Fibroblast of skin of right biceps (primary cell): ENCODE measurements at regions not wholly inside any gene's neighbourhood (a gene's known extent, or its start where the extent isn't known, plus 50 kb on each side); places are given as distances from the start of the nearest gene placed in this dataset.
"Not testable (repeated sequence)": the region's sequence is repeated elsewhere in the genome, so short reads cannot be mapped to it uniquely, and the experiment has no call there.

ENCODE experiments used
- DNase-seq: peaks from one replicate; pipeline ENCODE4 v3.0.0-alpha.2; 2013

DNA sequence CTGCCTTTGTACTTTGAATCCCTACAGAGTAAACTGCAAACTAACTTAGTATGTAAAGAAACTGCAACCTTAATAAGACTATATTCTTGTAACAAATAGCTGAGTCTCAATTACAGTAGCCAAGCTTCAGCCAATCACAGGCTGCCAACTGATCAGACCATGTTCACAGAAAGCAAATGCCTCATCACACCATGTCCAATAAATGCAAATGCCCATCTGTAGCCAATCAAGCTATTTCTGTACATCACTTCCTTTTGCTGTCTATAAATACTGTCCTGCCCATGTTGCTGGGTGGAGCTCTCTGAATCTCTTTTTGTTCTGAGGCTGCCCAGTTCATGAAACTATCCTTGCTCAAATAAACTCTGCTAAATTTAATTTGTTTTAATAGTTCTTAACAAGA, 531.7 kb upstream of the TOM1L1 start:
- DNase-seq: no peak

DNA sequence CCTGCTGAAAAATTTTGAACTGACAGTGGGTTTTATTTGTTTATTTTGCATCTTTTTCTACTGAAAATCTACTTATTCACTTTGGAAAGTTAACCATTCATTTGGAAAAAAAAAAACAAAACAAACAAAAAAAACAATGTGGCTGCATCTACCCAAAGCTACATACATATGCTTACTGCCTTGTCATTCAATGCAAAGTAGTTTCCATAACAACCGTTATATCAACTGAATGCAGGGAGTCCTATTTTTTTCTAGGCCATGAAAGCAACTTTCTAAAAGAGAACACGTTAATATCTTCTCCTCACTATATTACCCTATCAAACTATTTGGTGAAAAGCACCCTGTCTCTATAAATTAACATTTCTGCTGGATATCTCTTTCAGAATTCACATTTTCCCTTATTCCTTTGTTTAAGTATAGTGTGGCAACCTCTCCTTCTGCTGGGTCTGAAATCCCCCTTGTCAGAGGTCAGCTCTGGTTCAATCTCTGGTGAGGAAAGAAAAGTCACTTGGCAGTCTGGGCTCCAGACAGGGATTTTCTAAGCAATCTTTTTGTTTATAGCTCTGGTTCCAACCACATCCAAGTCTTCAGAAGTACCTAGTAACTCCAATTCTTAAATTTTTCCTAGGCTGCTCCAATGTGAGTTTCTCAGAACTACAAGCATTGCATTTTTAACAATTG, 528.4 kb upstream of the TOM1L1 start:
- no peak for DNase-seq

DNA sequence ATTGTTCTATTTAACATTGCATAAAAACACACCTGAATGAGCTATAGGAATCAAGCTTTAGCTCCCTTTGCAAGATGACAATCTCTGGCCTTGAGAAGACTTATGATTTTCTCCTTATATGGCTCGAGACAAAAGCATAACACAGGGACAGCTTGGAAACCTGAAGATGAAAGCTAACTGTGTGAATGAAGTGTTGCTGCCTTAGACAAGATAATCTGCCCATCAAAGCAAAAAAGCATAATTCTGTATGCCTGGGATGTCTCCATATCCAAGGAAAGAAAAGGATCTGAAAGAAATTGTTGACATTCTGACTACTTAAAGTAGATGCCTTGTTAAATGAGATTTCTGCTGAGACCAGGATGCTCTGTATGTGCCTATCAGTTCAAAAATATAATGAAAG, 526.7 kb upstream of the TOM1L1 start:
- no peak for DNase-seq

DNA sequence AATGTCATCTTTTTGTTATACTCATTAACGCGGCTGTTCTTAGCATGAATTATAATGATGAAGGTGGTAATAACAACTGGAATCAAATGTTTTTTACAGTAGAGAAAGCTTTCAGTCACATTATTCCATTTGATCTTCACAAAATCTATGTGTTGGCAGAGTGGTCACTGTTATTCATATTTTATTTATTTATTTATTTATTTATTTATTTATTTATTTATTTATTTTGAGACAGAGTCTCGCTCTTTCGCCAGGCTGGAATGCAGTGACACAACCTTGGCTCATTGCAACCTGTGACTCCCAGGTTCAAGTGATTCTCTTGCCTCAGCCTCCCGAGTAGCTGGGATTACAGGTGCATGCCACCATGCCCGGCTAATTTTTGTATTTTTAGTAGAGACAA, 524.2 kb upstream of the TOM1L1 start:
- not testable (repeated sequence) for DNase-seq

DNA sequence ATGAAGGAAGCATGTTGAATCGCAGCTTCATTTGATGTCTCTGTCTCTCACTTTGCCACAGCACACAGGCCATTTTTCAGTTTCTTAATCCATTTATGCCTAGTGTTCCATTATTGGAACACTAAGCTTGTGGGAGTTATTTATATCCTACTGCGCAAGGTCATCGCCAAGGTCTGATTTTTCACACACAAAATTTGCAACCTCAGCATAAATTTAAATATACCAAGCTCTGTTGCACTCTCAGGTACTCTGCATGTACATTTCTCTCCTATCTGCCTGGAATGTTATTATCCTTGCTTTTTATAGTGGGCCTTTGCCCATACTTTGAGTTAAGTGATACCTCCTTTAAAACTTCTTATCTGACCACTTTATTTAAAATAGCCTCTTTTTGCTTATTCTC, 519.2 kb upstream of the TOM1L1 start:
- no peak for DNase-seq

DNA sequence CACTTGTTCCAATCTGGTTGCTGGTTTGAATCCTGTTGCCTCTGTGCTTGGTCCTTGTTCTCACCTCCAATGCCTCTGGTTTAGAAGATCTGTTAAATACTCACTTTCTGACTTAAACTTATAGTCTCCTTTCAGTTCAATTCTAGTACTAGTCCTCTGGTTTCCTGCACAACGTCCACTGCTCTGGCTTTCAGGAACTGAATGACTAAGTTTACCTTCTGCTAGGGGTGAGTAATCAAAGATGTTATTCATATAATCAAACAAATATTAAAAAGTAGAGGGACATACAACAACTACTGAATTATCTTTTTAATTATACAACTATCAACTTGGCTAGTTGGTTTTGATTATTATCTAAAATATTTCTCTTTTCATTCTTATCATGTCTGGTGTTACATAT, 496.4 kb upstream of the TOM1L1 start:
- no peak for DNase-seq

DNA sequence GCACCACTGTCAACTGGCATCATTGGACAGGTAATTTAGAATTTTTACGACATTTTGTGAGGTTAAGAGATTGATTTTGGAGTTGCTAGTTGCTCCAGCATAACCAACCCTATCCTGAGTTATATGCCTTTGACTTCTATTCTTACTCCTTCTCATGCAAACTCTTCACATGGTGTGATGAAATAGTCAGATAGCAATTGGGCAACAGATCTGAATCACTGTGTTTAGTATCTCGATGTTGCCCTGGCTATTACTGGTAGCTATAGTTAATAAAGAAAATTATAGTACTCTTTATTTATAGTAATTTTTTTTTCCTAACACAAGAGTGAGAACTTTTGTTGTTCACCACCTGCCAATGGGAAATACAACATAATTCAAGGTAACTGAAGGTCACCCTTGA, 494.8 kb upstream of the TOM1L1 start:
- DNase-seq: no peak

DNA sequence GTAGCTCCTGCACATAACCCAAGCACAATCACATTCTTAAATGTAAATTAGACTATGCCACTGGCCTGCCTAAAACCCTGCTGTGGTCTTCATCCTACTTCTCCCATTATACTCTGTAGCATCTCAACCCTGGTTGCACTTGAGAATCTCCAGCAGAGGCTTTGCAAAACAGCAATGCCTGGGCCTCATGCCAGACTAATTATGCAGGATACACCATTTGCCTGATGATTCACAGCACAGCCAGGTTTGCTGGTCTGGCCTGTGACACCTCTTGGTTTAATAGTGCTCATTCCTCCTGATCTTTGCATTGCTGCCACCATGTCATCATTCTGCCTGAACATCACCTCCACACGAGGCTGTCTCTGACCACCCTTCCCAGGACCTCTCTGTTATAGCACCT, 491.9 kb upstream of the TOM1L1 start:
- no peak for DNase-seq

DNA sequence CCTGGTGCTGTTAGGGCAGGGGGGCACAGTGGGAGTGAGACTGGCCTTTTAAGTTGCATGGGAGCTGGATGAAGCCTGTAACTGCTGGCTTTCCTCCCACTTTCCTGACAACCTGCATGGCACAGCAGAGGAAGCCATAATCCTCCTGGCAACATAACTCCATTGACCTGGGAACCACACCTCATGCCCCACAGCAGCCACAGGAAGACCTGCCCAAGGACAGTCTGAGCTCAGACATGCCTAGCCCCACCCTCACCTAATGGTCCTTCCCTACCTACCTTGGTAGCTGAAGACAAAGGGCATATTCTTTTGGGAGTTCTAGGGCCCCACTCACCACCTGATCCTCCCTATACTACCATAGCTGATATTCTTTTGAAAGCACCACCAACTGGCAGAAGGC, 482.2 kb upstream of the TOM1L1 start:
- DNase-seq: no peak

DNA sequence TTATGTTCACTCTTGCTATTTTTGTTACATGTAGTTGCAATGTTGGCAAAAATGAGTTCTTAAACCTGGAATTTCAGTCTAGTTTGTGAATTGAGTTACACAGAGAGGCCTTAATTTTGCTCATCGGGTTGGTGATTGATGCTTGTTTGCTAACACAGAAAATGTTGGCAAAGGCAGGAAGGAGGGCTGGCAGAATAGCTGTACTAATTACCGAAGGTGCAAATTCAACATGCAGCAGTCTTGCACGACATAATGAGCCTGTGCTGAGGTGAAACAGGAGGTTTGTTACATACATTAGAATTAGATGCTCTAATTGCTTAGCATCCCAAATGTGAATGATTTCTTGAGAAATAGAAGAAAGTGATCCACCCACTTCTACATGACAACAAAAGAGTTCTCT, 475.0 kb upstream of the TOM1L1 start:
- no peak for DNase-seq

DNA sequence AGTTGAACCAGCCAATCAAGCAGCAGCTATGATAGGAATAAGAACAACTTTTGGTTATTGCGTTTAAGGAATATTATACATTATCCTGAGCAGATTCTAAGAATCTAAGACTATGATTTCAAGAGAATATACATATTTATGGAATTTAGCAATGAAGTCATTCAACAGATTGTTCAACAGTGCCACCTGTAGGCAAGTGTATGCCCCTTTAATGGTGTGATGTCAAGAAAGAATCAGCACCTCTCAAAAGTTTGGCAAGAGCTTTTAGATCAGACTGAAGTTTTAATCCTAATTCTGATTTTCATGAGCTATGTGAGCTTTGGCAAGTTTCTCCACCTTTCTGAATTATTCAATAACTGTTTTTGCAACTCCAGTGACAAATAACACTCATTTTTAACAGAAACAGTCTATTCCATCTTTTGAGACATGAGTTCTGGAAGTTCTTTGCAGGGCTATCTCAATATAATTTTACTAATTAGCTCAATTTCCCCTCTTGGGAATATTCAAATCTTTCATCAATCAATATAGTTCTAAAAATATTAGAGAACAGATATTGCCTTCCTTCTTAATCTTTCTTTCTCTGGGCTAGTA, 474.3 kb upstream of the TOM1L1 start:
- peak; percentile 4 for DNase-seq

DNA sequence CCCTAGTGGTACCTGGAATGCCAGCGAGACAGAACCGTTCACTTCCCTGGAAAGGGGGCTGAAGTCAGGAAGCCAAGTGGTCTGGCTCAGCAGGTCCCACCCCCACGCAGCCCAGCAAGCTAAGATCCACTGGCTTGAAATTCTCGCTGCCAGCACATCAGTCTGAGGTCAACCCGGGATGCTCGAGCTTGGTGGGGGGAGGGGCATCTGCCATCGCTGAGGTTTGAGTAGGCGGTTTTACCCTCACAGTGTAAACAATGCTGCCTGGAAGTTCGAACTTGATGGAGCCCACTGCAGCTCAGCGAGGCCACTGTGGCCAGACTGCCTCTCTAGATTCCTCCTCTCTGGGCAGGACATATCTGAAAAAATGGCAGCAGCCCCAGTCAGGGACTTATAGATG, 464.7 kb upstream of the TOM1L1 start:
- no peak for DNase-seq

DNA sequence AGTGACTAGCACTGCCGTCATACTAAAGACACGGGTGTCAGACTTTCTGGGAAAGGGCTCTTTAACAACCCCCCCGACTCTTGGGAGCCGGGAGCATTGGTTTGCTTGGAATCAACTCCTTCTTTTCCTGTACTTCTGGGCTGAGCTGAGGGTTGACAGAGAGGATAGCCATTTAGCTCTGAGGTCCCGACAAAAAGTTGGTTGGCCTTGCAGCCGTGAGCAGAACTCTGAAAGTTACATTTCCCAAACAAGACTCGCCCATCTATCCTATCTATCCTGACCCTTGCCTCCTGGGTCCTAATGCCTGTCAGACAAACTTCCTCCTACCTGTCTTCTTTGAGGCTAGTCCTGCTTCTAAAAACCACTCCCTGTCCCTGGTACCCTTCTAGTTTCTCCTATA, 460.8 kb upstream of the TOM1L1 start:
- DNase-seq: no peak

DNA sequence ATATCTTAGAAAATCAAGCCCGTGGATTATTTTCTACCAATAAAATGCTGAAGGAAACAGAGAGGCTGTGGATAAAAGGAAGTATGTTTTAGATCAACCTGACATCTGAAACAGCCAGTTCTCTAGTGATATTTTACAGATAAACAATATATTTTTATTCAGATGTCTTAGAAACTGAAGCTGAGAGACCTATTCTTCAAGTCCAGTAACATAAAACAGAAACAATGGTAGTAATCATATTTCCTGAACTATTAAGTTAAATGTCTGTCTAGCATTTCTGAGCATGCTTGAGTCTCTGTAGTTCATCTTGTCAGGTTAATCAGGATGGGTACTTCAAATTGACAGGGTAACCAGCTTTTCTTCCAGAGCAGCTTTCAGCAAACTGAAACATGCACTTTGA, 449.6 kb upstream of the TOM1L1 start:
- no peak for DNase-seq

DNA sequence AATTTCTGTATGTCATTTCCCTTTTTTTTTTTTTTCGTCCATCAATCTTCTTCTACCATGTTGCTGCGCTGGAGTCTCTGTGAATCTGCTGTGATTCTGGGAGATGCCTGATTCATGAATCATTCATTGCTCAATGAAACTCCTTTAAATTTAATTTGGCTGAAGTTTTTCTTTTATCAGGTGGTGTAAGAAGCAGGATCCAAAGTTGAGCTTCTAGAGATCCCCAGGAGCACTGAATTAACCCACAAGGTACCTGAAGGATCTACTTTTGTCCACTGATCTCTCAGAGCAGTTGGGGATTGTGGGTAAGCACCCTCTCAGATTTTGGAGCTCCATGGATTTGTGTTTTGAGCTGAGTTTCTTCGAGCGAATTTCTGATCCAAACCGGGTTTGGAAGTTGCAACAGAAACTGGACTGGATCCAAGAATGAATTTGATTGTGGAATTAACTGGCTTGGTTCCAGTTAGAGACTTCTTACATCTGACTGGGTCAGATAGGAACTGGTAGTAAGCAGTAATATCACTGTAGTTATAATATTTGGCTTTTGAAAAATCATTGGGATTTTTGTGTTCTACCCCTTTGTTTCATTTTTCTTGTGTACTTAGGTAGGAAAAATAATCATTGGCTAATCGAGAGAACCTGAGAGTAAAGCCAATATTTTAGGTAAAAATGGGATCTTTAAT, 447.8 kb upstream of the TOM1L1 start:
- DNase-seq: no peak

DNA sequence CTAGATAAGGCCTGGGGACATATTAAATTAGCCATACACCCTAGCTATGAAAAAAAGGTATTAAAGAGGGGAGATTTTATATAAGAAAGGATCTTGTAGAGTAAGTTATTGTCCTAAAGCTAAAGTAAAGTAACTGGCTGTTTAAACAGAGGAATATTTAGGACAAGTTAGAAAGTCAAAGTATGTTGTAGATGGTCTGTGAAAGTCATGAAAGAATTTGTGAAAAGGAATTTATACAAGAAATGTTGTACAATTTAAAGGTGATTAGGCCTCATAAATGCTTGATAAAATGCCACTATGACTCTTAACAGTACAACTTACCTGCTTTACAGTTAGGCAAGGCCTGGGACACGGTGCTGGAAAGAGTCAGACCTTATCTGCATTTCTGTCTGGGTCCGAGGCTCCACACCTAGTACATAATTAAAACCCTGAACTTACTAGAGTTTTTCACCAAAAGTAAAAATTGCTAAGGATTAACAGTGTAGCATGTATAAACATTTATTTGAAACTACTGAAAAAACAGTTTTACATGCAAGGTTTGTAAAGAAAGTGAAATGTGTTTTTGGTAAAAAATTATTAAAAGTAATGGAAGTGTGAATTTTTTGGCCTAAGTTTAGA, 445.3 kb upstream of the TOM1L1 start:
- no peak for DNase-seq

DNA sequence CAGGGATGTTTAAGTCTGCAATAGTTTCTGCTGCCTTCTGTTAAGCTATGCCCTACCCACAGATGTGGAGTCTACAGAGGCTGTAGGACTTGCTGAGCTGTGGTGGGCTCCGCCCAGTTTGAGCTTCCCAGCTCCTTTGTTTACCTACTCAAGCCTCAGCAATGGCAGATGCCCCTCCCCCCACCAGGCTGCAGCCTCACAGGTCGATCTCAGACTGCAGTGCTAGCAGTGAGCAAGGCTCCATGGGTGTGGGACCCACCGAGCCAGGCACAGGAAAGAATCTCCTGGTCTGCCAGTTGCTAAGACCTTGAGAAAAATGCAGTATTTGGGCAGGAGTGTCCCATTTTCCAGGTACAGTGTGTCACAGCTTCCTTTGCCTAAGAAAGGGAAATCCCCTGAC, 435.2 kb upstream of the TOM1L1 start:
- not testable (repeated sequence) for DNase-seq

DNA sequence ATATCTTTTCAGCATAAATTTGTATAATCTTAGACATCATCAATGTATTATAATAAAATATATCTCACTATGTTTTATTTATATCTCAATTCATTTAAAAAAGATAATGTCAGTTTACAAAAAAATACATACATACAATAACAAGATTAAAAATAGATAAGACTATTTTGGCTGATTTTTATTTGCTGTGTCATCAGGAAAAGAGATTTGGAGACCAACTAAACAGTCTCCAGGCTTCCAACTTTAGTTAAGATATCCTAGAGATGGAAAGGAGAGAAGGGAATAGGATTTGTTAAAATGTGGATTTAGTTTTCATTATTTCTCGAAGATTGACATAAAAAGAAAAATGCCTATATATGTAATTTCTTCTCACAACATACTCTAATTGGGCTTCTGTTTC, 433.8 kb upstream of the TOM1L1 start:
- DNase-seq: no peak

DNA sequence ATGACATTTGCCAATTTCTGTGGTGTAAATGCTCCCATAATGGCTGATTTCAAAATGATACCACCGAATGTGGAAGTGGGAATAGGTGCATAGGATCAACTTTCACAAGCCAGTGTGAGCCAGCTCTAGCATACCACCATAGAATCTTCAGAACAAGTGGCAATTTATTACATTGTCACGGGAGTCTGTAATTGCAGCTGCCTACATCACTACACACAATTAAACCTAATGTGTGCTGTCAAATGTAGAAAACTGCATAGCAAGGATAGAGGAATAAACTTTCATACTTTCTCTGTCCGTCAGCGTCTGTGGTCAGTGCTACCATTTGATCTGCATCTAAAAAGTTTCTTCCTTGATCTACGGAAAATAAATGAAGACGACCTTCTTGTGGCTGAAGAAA, 417.8 kb upstream of the TOM1L1 start:
- no peak for DNase-seq

DNA sequence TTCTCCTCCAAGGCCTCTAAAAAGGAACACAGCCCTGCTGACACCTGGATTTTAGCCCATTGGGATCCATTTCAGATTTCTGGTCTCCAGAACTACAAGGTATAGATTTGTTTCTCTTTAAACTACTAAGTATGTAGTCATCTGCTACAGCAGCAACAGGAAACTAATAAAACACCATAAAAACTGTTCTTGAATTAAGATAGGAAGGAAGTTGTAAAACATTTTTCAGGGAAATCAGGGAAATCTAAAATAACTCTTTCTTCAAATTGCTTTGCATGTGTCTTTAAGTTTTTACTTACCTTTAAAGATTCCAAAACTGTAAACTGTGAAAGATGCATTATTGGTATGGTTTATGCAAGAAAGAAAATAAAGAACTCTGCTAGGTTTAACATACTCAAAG, 407.0 kb upstream of the TOM1L1 start:
- no peak for DNase-seq

DNA sequence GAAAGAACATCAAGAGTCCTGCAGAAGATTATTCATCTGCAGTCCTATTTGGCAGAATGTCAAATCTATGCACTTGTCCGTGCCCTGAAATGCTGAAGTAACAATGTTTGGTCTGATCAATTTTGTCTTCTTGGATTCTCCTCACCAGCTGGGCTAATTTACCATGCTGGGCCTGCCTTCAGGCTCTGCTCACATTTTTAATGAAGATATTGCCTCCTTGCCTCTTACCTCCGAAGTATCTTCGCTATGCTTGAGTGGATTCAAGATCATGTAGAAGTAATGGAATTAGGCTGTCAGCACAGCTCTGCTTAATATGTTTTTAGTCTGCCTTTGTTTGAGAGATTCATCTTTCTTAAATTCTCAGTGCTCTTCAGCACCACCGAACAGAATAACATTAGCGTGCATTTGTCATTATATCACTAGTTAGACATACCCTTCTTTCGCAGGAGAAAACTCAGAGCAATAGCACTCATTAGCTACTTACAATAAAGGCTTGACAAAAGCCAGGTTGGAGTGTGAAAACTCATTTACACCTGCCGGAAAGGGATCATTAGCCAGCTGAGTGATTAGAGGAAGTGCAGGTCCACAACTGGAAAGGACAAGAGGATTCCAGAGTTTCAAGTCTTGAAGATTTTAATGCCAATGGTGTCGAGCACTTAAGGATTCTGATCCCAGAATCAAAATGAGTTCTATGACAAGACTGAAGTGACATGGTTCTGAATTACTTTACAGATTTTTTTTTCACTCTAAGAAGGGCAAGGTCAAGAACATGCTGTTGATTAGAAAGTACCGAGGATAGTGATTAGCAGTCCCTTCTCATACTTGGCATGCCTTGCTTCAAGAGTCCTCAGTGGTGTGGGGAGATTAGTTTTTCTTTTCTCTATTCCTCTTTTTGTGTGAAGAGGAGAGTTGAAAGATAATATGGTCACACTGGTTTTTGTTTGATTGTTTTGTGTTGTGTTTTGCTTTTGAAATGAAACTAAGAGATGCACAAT, 405.6 kb upstream of the TOM1L1 start:
- DNase-seq: no peak

DNA sequence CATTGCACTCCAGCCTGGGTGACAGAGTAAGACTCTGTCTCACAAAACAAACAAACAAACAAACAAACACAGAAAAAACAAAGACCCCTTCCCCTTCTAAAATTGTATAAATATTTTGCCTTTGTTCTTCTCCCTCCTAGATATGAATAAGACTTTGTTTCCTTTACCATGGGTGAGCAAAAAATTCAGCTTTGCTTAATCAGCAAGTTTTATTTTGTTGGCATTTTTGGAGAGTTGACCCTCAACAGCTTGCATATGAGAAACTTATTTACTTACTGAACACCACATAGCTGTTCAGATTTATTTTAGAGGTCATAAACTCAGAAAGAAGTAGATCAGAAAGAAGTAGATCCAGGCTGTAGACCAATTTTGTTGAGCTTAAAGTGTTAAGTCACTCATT, 395.2 kb upstream of the TOM1L1 start:
- no peak for DNase-seq

DNA sequence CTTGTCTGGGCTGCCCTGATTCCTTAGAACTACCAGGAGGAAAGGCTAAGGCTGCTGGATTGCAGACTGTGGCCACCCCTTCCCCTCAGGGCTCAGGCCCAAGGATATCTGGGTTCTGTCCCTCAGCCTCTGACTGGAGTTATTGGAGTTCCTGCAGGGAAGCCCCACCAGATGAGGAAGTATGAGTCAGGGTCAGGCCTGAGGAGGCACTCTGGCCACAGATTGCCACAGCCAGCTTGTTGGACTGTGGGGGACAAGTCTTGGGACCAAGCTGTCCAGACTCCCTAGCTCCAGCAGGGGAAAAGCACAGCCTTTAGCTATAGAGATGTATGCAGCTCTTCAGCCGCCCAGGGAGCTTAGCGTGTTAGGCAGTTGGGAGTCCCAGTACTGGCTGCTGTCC, 381.9 kb upstream of the TOM1L1 start:
- DNase-seq: no peak
